Mammary epithelial cell (primary cell): ENCODE measurements at regions not wholly inside any gene's neighbourhood (a gene's known extent, or its start where the extent isn't known, plus 50 kb on each side); places are given as distances from the start of the nearest gene placed in this dataset.

ENCODE experiments used
- EZH2 ChIP-seq: IDR thresholded peaks from 2 replicates; pipeline ENCODE4 v1.6.1; 2012; ENCODE audit warnings: low read length, inconsistent platforms, borderline replicate concordance
- TF ChIP-seq, protein P1 (sequence below), 2 donors: IDR thresholded peaks in 1 of 2; conservative IDR thresholded peaks in 1 of 2; 2 replicates each; pipeline ENCODE4 v1.5.1; 2011 to 2012; ENCODE audit warnings: inconsistent platforms in 2 of 2, low read length in 2 of 2, mild to moderate bottlenecking in 2 of 2, control low read depth in 1 of 2, low read depth in 1 of 2; ENCODE audit not compliant: insufficient read depth in 1 of 2; ENCODE audit errors: extremely low read depth in 1 of 2

DNA sequence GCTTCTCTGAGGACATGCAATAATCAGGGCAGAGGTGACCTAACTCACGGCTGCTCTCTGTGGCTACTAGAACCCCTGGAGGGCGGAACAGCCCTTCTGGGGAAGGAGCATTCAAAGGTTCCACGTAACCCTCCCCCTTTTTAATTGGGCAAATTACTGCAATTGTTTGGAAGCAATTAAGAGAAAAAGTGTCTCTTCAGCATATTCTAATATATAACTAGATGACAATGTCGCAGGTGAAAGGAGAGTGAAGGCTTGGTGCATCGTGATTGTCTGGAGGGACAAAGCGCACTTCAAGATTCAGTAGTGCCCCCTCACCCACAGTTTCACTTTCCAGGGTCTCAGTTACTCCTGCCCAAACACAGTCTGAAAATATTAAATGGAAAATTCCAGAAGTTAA, 720.8 kb downstream of the DCDC2C start:
- TF ChIP-seq, protein P1, sequence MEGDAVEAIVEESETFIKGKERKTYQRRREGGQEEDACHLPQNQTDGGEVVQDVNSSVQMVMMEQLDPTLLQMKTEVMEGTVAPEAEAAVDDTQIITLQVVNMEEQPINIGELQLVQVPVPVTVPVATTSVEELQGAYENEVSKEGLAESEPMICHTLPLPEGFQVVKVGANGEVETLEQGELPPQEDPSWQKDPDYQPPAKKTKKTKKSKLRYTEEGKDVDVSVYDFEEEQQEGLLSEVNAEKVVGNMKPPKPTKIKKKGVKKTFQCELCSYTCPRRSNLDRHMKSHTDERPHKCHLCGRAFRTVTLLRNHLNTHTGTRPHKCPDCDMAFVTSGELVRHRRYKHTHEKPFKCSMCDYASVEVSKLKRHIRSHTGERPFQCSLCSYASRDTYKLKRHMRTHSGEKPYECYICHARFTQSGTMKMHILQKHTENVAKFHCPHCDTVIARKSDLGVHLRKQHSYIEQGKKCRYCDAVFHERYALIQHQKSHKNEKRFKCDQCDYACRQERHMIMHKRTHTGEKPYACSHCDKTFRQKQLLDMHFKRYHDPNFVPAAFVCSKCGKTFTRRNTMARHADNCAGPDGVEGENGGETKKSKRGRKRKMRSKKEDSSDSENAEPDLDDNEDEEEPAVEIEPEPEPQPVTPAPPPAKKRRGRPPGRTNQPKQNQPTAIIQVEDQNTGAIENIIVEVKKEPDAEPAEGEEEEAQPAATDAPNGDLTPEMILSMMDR (conservative IDR thresholded peaks at IDR 0.05 in 1 of 2, IDR thresholded peaks at IDR 0.05 in 1 of 2; ENCODE audit: extremely low read depth in 1 of 2, insufficient read depth in 1 of 2, low read depth in 1 of 2, low read length in 2 of 2): no peak
- TF ChIP-seq EZH2: no peak
